ENCODE measurements at regions not wholly inside any gene's neighbourhood (a gene's known extent, or its start where the extent isn't known, plus 50 kb on each side); places are given as distances from the start of the nearest gene placed in this dataset.
A peak's percentile ranks its signal among the peaks of the same experiment; 100 is the strongest.
"Not testable (repeated sequence)": the region's sequence is repeated elsewhere in the genome, so short reads cannot be mapped to it uniquely, and the experiment has no call there.

DNA sequence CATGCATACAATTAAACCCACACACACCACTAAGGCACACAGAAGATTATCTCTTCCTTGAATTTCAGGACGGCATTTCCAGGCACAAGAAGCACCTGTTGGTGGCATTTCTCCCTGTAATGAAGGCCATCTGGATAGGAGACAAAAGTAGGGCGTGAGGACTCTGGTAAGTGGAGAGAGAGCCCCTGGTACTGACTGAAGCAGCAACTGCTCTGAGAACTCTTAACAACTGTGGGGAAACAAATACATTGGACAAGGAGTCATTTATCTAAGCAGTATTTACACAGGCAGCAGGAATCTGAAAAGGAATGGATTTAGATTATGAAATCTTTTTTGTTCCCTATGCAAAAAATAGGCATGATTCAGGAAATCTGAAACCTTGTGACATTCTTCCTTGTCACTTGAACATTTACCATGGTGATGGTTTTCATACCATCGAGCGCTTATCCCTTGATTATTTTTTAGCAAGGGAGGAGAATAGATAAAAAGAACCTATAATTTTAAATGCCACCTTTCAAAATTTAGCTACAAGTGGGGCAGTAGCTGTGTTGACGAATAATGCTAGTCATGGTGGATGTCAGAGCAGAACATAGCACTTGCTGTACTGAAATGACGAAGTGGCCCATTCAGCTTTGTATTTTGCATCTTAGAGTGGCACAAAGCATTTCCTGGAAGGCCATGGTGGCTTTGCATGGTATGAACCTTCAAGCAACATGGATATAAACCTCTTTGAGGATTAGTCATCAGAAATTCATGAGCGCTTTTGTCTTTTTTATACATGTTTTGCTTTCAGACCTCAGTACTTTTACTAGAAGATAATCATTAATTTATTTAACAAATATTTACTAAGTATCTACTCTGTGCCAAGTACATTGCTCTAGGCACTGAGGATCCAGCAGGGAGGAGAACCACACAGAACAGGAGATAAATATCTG is 362.0 kb downstream of the ADGRL2 start:
- no peaks in the 10 kb centered on the region for H3K36me3 Mint-ChIP-seq
- no peak overlapping the region for H3K4me3 Mint-ChIP-seq
- no peak overlapping the region for H3K27ac Mint-ChIP-seq
- no peaks in the 10 kb centered on the region for H3K4me1 Mint-ChIP-seq (ENCODE audit: low read depth)
- H3K27me3 Mint-ChIP-seq = no peaks in the 10 kb centered on the region
- peaks cover 4% of the 10 kb centered on the region for H3K9me3 Mint-ChIP-seq (ENCODE audit: low read depth)

DNA sequence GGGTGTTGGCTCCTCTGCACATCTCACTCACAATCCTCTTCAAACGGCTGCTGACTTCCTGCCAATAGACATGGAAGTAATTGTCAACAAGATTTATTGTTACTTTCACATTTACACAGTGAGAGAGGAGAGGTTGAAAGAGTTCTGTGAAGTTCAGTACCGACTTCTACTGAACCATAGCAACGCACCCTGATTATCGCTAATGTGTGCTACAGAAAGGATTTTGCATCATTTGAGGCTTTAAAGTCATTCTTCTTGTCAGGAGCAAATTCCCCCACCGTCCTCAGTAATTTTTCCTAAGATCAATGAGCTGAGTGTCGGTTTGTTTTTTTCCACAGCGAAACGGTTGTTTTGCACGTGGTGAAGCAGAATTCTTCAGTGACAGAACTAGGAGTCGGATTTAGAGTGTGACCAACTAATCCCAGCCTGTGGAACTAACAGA is 361.0 kb downstream of the ADGRL2 start:
- peak overlapping the region; percentile 32 for H3K4me3 Mint-ChIP-seq

DNA sequence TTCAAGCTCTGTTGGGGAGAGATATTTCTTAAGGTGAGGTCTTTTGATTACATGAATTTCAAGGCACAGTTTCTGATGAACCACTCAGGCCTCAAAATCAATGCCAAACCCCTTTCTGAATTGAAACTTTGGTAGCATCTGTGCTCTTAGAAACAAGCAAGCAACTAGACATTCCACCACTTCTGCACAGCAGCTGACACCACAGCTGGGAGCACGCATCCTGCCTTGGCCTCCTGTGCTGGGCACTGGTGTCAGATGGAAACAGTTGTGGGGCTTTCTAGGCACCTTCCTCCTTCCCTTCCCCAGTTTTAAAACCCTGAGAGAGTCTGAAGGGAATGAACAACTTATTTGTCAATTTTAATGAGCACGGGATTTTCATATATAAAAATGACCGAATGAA is 360.2 kb downstream of the ADGRL2 start:
- H3K4me3 Mint-ChIP-seq = no peak overlapping the region
- no peak overlapping the region for H3K27ac Mint-ChIP-seq

More for the DNA sequence above, 361.0 kb downstream of the ADGRL2 start:
- Mint-ChIP-seq H3K4me1 (ENCODE audit: low read depth) (no peaks in the 10 kb centered on the region), H3K27ac (no peak overlapping the region), H3K9me3 (ENCODE audit: low read depth) (peaks cover 4% of the 10 kb centered on the region), H3K36me3 (no peaks in the 10 kb centered on the region), H3K27me3 (no peaks in the 10 kb centered on the region)

DNA sequence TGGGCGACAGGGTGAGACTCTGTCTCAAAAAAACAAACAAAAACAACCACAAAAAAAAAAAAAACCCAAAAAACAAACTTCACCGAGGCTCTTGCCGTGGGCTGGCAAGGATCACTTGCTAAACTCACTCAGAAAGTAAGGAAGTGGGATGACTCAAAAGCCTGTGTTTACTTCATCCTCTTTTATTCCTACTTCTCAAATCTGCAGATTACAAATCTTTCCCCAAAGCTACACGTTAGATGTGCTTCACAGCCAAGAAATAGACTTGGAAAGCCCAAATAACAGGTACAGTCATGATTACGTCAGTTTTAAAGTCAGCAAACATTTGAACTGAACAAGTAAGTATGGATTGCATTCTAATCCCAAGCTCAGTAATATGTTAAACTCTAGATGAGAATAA is 359.3 kb downstream of the ADGRL2 start:
- Mint-ChIP-seq H3K27ac (no peak overlapping the region), H3K9me3 (ENCODE audit: low read depth) (peaks cover 4% of the 10 kb centered on the region), H3K4me1 (ENCODE audit: low read depth) (no peaks in the 10 kb centered on the region), H3K36me3 (no peaks in the 10 kb centered on the region), H3K4me3 (no peak overlapping the region), H3K27me3 (no peaks in the 10 kb centered on the region)

More for the DNA sequence above, 360.2 kb downstream of the ADGRL2 start:
- peaks cover 4% of the 10 kb centered on the region for H3K9me3 Mint-ChIP-seq (ENCODE audit: low read depth)
- no peaks in the 10 kb centered on the region for H3K36me3 Mint-ChIP-seq
- no peaks in the 10 kb centered on the region for H3K4me1 Mint-ChIP-seq (ENCODE audit: low read depth)
- H3K27me3 Mint-ChIP-seq = no peaks in the 10 kb centered on the region

DNA sequence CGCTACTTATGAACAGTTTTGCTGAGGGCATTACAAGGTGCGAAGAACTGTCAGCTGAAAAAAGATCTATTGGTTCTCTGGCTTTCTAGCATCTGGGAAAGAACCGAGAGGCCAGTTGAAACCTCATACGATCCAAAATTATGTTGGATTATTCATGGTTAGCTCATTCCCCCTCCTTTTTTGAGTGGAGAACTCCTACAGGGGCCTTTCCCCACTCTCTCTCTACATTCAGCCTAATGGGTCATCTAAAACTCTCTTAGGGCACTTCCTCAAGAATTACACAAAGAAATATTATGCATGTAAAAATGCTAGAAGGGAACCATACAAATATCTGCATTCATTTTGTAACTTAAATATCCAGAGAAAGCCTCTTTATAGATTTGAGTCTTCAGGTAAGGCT is 358.2 kb downstream of the ADGRL2 start:
- Mint-ChIP-seq H3K4me3 (no peak overlapping the region), H3K9me3 (ENCODE audit: low read depth) (peaks cover 4% of the 10 kb centered on the region)

DNA sequence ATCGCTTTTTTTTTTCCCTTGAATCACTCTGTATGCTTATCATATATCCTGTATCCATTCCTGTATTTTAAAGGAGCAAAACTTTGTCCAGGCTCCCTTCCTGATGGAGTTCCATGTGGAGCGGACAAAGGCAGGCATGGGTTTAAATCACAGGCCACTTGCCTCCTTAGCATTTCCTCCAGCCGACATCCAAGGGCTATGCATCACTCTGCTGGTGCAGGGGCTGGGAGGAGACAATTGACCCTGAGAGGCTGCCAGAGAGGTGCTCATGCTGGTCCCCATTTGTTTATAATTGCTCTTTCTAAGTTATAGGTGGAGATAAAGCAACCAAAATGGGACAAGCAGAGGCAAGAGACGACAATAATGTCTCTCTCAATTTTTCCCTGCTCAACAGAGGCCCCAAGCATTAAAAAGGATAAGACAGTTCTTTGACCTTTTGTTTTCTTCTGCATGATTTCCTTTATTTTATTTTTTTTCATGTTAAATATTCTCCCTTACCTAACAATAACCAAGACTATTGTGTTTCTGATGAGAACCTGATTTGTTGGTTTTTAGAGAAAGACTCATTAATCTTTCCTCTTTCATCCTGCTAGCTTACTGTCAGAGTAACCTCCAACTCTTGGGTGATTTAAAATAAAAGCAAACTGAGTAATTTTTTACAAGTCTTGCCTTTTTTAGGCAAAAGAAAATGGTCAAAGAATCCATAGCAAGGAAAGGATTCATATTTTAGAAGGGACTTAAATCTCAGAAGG is 353.7 kb downstream of the ADGRL2 start:
- H3K27me3 Mint-ChIP-seq = no peaks in the 10 kb centered on the region
- H3K4me1 Mint-ChIP-seq (ENCODE audit: low read depth) = no peaks in the 10 kb centered on the region
- no peak overlapping the region for H3K27ac Mint-ChIP-seq
- H3K9me3 Mint-ChIP-seq (ENCODE audit: low read depth) = peaks cover 4% of the 10 kb centered on the region
- H3K36me3 Mint-ChIP-seq = no peaks in the 10 kb centered on the region
- no peak overlapping the region for H3K4me3 Mint-ChIP-seq

More for the DNA sequence above, 358.2 kb downstream of the ADGRL2 start:
- no peaks in the 10 kb centered on the region for H3K36me3 Mint-ChIP-seq
- H3K27ac Mint-ChIP-seq = no peak overlapping the region
- H3K27me3 Mint-ChIP-seq = no peaks in the 10 kb centered on the region
- H3K4me1 Mint-ChIP-seq (ENCODE audit: low read depth) = no peaks in the 10 kb centered on the region

DNA sequence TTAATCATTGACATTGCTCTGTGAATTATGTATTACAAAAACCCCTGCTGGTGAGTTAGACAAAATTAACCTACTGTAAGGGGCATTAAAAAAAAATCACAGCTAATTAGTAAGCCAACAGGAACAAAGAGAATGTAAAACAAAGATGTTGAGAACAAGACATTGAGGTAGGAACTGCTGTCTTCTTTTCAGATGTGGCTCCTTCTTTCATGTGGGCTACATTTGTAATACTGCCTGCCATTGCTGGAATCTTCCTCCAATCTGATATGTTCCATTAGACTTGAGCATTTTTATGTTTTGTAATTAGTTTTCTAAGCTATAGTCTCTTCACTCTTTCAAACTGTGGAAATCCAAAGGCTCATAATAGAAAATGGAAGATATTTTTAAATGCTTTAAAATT is 353.0 kb downstream of the ADGRL2 start:
- H3K27me3 Mint-ChIP-seq = no peaks in the 10 kb centered on the region
- no peaks in the 10 kb centered on the region for H3K36me3 Mint-ChIP-seq
- H3K4me3 Mint-ChIP-seq = no peak overlapping the region
- no peaks in the 10 kb centered on the region for H3K4me1 Mint-ChIP-seq (ENCODE audit: low read depth)
- peaks cover 2% of the 10 kb centered on the region for H3K9me3 Mint-ChIP-seq (ENCODE audit: low read depth)
- H3K27ac Mint-ChIP-seq = no peak overlapping the region

DNA sequence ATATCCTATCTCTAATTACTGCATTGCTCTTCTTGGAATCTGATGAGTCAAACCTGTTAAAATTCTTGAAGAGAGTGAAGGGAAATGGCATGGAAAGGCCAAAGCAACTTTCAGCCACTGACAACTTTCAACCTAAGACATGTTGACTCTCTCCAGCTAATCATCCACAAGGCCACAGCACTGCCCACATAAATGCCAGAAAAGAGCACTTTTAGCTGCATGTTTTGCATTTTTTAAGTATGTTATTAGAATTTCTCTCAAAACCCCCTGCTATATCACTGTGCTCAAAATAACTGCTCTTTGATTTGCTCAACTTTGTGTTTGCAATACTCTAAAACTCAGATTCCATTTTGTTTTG is 352.5 kb downstream of the ADGRL2 start:
- no peaks in the 10 kb centered on the region for H3K4me1 Mint-ChIP-seq (ENCODE audit: low read depth)
- H3K4me3 Mint-ChIP-seq = no peak overlapping the region
- H3K27me3 Mint-ChIP-seq = no peaks in the 10 kb centered on the region
- H3K36me3 Mint-ChIP-seq = no peaks in the 10 kb centered on the region
- H3K9me3 Mint-ChIP-seq (ENCODE audit: low read depth) = no peaks in the 10 kb centered on the region
- no peak overlapping the region for H3K27ac Mint-ChIP-seq

DNA sequence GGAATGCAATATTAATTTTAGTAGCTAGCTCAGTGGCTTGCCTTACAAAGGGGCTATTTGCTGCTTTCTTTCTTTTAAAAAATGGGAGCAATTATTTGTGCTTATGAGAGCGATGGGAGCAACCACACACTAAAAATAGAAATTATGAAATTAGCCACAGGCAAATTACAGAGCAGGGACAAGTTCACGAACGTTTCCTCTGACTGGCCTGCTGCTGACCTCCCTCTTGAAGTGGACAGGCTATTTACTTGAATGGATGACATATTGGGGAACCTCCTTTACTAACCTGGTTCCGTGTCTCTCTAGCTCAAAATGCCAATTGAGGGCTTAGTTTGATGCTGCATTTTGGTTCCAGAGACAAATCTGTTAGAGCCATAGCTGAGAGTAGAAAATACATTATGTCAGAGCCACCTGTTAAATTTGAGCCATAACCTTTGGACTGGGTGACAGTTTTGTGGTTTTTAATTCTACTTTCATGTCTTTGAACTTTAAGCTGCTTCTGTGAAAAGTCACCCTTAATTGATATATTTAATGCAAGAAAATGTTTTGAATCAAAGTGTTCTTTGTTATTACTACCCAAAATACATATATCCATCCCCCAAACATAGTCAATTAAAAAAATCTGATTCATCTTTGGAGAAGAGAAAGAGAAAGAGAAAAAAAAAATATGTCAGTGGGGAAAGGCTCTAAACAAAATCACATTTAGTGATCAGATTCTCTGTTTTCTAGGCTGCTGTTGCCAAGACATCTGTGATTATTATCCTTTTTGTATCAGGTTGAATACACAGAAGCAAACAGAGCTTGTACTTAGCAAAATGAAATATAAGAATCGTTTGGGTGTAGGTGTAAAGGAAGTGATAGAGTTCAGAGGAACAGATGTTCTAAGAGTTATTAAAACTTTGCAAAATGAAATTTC is 351.9 kb downstream of the ADGRL2 start:
- no peak overlapping the region for H3K4me3 Mint-ChIP-seq
- H3K27me3 Mint-ChIP-seq = no peaks in the 10 kb centered on the region
- H3K4me1 Mint-ChIP-seq (ENCODE audit: low read depth) = no peaks in the 10 kb centered on the region
- no peak overlapping the region for H3K27ac Mint-ChIP-seq
- no peaks in the 10 kb centered on the region for H3K9me3 Mint-ChIP-seq (ENCODE audit: low read depth)
- H3K36me3 Mint-ChIP-seq = no peaks in the 10 kb centered on the region

DNA sequence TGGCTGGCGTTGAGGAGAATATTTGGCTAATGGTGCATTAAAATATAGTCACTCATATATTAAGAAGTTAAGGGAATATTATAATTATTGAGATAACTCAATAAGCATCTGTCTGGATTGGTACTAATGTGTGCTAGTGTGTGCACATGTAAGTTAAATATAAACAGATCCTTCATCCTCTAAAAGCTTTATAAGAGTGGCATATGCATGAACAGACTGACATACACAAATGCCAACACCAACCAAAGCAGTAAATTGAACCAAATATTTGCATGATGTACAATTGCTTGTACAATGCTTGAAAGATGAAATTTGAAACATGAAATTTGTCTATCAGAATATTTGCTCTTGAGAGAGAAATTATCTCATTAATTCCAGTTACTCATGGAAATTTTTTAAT is 344.9 kb downstream of the ADGRL2 start:
- Mint-ChIP-seq H3K4me3 (no peak overlapping the region), H3K27me3 (no peaks in the 10 kb centered on the region), H3K9me3 (ENCODE audit: low read depth) (no peaks in the 10 kb centered on the region), H3K36me3 (no peaks in the 10 kb centered on the region), H3K4me1 (ENCODE audit: low read depth) (no peaks in the 10 kb centered on the region), H3K27ac (no peak overlapping the region)

DNA sequence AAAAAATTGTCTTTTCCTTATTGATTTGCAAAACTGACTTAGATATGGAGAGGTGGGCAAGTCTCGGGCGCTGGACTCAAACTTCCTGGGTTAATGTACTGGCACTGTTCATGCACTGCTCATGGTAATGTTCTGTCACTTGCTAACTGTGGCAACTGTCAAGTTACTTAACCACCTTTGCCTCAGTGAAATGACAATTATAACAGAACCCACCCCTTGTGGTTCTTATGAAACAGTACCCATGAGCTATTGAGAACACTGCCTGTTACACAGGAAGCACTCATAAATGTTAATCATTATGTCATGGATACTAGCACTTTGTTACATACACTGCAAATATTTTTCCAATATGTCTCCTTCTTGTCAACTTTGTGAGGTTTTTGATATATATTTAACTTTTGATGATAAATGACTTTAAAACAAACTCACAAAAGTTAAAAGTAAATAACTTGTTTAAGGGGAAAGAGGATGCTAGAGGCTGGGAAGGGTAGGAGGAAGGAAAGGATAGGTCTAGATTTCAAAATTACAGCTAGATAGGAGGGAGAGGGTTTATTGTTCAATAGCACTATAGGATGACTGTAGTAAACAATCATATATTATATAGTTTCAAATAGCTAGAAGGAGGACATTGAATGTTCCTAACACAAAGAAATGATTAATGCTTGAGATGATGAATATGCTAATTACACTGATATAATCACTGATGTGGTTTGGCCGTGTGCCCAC is 342.5 kb downstream of the ADGRL2 start:
- H3K36me3 Mint-ChIP-seq = no peaks in the 10 kb centered on the region
- no peaks in the 10 kb centered on the region for H3K4me1 Mint-ChIP-seq (ENCODE audit: low read depth)
- no peak overlapping the region for H3K27ac Mint-ChIP-seq

DNA sequence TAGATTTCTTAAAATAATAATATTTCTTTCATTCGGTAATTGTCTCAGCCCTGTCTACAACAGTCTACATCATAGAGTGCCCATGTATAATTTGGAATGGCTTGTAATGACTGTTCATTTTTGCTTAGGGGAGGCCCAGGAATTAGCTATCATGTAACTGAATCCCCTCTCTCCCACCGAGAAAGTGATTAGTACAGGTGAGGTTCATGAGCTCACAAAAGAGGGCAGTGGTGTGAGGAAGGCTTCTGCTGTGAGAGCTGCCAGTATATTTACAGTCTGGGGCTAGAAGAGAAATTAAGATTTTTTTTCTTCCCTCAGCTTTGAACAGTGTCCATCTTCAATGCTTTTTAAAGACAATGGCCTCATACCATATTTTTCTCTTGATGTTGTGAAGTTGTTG is 340.7 kb downstream of the ADGRL2 start:
- Mint-ChIP-seq H3K36me3 (no peaks in the 10 kb centered on the region), H3K9me3 (ENCODE audit: low read depth) (no peaks in the 10 kb centered on the region), H3K4me1 (ENCODE audit: low read depth) (no peaks in the 10 kb centered on the region), H3K27ac (no peak overlapping the region), H3K4me3 (no peak overlapping the region), H3K27me3 (no peaks in the 10 kb centered on the region)

More for the DNA sequence above, 342.5 kb downstream of the ADGRL2 start:
- H3K9me3 Mint-ChIP-seq (ENCODE audit: low read depth) = no peaks in the 10 kb centered on the region
- no peak overlapping the region for H3K4me3 Mint-ChIP-seq
- H3K27me3 Mint-ChIP-seq = no peaks in the 10 kb centered on the region

DNA sequence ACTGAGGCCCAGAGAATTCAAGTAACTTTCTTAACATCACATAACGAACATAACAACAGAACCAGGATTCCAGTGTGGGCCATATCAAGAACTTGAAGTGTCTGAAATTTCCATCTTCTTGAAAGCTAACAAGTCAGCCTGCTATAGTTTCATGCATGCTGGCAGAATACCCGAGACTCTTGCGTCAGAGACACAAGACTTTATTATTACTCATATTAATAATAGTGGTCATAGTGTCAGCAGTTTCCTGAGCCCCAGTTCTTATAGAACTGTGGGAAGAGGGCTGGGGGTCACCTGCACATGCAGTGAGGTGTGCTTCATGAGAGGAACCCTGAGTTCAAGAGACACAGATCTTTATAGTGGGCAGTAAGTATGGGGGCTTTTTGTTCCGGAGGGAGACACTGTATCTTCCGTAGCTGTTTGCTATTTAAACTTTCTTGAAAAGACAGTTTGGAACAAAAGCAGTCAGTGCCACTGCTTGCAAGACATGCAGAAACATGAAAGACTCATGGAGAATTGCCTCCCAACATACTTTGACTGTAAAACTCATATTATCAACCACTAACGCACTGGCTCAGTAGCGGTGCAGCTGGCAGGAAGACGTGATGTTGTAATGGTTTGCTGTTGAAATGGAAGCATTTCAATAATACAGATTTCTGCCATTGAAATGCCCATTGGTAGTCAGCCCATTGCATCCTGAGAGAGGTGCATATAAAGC is 339.2 kb downstream of the ADGRL2 start:
- Mint-ChIP-seq H3K4me3 (no peak overlapping the region), H3K27ac (no peak overlapping the region), H3K9me3 (ENCODE audit: low read depth) (no peaks in the 10 kb centered on the region), H3K4me1 (ENCODE audit: low read depth) (no peaks in the 10 kb centered on the region), H3K36me3 (no peaks in the 10 kb centered on the region), H3K27me3 (no peaks in the 10 kb centered on the region)

DNA sequence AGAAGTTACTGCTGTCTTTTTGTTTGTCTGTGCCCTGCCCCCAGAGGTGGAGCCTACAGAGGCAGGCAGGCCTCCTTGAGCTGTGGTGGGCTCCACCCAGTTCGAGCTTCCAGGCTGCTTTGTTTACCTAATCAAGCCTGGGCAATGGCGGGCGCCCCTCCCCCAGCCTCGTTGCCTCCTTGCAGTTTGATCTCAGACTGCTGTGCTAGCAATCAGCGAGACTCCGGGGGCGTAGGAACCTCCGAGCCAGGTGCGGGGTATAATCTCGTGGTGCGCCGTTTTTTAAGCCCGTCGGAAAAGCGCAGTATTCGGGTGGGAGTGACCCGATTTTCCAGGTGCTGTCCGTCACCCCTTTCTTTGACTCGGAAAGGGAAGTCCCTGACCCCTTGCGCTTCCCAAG is 335.6 kb downstream of the ADGRL2 start:
- not testable (repeated sequence) for H3K9me3 Mint-ChIP-seq (ENCODE audit: low read depth); H3K27me3 Mint-ChIP-seq; H3K27ac Mint-ChIP-seq; H3K4me1 Mint-ChIP-seq (ENCODE audit: low read depth); H3K4me3 Mint-ChIP-seq; H3K36me3 Mint-ChIP-seq
